ENCODE measurements at regions not wholly inside any gene's neighbourhood (a gene's known extent, or its start where the extent isn't known, plus 50 kb on each side); places are given as distances from the start of the nearest gene placed in this dataset.

DNA sequence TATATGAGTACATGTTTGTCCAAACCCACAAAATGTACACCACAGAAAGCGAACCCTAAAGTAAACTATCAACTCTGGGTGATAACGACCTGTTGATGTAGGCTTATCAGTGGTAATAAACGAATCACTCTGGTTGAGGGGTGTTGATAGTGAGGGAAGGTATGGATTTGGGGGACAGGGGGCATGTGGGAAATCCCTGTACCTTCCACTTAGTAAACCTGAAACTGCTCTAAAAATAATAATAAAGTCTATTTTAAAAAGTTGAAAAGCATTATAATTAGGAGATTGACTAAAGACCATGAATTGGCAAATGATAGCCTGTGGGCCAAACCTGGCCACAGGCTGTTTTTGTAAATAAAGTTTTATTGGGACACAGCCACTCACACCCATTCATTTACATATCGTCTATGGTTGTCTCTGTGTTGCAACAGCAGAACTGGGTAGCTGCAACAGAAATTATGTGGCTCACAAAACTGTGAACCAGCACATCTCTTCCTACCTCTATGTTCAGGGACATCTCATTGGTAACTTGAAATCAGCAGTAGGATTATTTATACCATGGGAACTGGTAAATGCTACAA is 85.5 kb upstream of the CDYL2 start:
- ATAC-seq = no peak

DNA sequence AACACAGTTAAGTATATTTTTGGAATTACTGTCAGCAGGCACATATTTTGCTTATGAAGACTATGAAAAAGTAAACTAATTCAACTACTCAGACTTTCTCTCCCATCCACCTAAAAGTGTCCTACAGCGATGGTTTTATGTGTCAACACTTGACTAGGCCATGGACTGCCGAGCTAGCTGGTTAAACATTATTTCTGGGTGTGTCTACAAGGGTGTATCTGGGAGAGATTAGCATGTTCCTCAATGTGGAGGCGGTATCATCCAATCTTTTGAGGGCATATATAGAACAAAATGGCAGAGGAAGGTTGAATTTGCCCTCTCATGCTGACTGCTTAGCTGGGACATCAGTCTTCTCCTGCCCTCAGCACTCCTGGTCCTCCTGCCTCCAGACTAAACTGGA is 82.7 kb upstream of the CDYL2 start:
- POLR2A ChIA-PET = no interaction called here
- no peak for DNase-seq (ENCODE audit: low spot score)
- Mint-ChIP-seq H3K36me3 (no peaks in the 10 kb centered on the region), H3K27me3 (ENCODE audit: low read depth) (no peaks in the 10 kb centered on the region), H3K27ac (no peak overlapping the region), H3K9me3 (no peaks in the 10 kb centered on the region), H3K4me1 (no peaks in the 10 kb centered on the region), H3K4me3 (no peak overlapping the region)
- TF ChIP-seq, protein P1, sequence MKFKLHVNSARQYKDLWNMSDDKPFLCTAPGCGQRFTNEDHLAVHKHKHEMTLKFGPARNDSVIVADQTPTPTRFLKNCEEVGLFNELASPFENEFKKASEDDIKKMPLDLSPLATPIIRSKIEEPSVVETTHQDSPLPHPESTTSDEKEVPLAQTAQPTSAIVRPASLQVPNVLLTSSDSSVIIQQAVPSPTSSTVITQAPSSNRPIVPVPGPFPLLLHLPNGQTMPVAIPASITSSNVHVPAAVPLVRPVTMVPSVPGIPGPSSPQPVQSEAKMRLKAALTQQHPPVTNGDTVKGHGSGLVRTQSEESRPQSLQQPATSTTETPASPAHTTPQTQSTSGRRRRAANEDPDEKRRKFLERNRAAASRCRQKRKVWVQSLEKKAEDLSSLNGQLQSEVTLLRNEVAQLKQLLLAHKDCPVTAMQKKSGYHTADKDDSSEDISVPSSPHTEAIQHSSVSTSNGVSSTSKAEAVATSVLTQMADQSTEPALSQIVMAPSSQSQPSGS (CRISPR knock-in tag; IDR thresholded peaks at IDR 0.05; ENCODE audit: borderline replicate concordance, low read depth) = no peak
- no peak for TF ChIP-seq ZNF232 (CRISPR knock-in tag; IDR thresholded peaks at IDR 0.05)
- TF ChIP-seq, protein P2, sequence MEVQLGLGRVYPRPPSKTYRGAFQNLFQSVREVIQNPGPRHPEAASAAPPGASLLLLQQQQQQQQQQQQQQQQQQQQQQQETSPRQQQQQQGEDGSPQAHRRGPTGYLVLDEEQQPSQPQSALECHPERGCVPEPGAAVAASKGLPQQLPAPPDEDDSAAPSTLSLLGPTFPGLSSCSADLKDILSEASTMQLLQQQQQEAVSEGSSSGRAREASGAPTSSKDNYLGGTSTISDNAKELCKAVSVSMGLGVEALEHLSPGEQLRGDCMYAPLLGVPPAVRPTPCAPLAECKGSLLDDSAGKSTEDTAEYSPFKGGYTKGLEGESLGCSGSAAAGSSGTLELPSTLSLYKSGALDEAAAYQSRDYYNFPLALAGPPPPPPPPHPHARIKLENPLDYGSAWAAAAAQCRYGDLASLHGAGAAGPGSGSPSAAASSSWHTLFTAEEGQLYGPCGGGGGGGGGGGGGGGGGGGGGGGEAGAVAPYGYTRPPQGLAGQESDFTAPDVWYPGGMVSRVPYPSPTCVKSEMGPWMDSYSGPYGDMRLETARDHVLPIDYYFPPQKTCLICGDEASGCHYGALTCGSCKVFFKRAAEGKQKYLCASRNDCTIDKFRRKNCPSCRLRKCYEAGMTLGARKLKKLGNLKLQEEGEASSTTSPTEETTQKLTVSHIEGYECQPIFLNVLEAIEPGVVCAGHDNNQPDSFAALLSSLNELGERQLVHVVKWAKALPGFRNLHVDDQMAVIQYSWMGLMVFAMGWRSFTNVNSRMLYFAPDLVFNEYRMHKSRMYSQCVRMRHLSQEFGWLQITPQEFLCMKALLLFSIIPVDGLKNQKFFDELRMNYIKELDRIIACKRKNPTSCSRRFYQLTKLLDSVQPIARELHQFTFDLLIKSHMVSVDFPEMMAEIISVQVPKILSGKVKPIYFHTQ (CRISPR knock-in tag; IDR thresholded peaks at IDR 0.05) = no peak
- TF ChIP-seq, protein P3, sequence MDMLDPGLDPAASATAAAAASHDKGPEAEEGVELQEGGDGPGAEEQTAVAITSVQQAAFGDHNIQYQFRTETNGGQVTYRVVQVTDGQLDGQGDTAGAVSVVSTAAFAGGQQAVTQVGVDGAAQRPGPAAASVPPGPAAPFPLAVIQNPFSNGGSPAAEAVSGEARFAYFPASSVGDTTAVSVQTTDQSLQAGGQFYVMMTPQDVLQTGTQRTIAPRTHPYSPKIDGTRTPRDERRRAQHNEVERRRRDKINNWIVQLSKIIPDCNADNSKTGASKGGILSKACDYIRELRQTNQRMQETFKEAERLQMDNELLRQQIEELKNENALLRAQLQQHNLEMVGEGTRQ (CRISPR knock-in tag; IDR thresholded peaks at IDR 0.05) = no peak
- TF ChIP-seq, protein P4, sequence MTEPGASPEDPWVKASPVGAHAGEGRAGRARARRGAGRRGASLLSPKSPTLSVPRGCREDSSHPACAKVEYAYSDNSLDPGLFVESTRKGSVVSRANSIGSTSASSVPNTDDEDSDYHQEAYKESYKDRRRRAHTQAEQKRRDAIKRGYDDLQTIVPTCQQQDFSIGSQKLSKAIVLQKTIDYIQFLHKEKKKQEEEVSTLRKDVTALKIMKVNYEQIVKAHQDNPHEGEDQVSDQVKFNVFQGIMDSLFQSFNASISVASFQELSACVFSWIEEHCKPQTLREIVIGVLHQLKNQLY (CRISPR knock-in tag; IDR thresholded peaks at IDR 0.05) = no peak
- TF ChIP-seq, protein P5, sequence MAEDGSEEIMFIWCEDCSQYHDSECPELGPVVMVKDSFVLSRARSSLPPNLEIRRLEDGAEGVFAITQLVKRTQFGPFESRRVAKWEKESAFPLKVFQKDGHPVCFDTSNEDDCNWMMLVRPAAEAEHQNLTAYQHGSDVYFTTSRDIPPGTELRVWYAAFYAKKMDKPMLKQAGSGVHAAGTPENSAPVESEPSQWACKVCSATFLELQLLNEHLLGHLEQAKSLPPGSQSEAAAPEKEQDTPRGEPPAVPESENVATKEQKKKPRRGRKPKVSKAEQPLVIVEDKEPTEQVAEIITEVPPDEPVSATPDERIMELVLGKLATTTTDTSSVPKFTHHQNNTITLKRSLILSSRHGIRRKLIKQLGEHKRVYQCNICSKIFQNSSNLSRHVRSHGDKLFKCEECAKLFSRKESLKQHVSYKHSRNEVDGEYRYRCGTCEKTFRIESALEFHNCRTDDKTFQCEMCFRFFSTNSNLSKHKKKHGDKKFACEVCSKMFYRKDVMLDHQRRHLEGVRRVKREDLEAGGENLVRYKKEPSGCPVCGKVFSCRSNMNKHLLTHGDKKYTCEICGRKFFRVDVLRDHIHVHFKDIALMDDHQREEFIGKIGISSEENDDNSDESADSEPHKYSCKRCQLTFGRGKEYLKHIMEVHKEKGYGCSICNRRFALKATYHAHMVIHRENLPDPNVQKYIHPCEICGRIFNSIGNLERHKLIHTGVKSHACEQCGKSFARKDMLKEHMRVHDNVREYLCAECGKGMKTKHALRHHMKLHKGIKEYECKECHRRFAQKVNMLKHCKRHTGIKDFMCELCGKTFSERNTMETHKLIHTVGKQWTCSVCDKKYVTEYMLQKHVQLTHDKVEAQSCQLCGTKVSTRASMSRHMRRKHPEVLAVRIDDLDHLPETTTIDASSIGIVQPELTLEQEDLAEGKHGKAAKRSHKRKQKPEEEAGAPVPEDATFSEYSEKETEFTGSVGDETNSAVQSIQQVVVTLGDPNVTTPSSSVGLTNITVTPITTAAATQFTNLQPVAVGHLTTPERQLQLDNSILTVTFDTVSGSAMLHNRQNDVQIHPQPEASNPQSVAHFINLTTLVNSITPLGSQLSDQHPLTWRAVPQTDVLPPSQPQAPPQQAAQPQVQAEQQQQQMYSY (CRISPR knock-in tag; IDR thresholded peaks at IDR 0.05) = no peak
- TF ChIP-seq ZNF416 (CRISPR knock-in tag; IDR thresholded peaks at IDR 0.05) = no peak
- no peak for TF ChIP-seq RORB (CRISPR knock-in tag; IDR thresholded peaks at IDR 0.05)
- ATAC-seq = no peak
- CTCF ChIA-PET = no interaction called here

More for the DNA sequence above, 85.5 kb upstream of the CDYL2 start:
- Mint-ChIP-seq H3K4me3 (no peak overlapping the region), H3K9me3 (no peaks in the 10 kb centered on the region), H3K27me3 (ENCODE audit: low read depth) (no peaks in the 10 kb centered on the region), H3K36me3 (no peaks in the 10 kb centered on the region), H3K27ac (no peak overlapping the region), H3K4me1 (no peaks in the 10 kb centered on the region)
- TF ChIP-seq ZNF671 (CRISPR knock-in tag; IDR thresholded peaks at IDR 0.05) = no peak
- no peak for TF ChIP-seq FOXJ3 (CRISPR knock-in tag; IDR thresholded peaks at IDR 0.05; ENCODE audit: borderline replicate concordance)
- TF ChIP-seq, protein P6, sequence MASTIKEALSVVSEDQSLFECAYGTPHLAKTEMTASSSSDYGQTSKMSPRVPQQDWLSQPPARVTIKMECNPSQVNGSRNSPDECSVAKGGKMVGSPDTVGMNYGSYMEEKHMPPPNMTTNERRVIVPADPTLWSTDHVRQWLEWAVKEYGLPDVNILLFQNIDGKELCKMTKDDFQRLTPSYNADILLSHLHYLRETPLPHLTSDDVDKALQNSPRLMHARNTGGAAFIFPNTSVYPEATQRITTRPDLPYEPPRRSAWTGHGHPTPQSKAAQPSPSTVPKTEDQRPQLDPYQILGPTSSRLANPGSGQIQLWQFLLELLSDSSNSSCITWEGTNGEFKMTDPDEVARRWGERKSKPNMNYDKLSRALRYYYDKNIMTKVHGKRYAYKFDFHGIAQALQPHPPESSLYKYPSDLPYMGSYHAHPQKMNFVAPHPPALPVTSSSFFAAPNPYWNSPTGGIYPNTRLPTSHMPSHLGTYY (CRISPR knock-in tag; IDR thresholded peaks at IDR 0.05) = no peak
- TF ChIP-seq, protein P7, sequence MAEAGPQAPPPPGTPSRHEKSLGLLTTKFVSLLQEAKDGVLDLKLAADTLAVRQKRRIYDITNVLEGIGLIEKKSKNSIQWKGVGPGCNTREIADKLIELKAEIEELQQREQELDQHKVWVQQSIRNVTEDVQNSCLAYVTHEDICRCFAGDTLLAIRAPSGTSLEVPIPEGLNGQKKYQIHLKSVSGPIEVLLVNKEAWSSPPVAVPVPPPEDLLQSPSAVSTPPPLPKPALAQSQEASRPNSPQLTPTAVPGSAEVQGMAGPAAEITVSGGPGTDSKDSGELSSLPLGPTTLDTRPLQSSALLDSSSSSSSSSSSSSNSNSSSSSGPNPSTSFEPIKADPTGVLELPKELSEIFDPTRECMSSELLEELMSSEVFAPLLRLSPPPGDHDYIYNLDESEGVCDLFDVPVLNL (CRISPR knock-in tag; IDR thresholded peaks at IDR 0.05; ENCODE audit: borderline replicate concordance, low read depth) = no peak
- TF ChIP-seq TP53 (CRISPR knock-in tag; IDR thresholded peaks at IDR 0.05) = no peak
- no peak for TF ChIP-seq ETV6 (CRISPR knock-in tag; IDR thresholded peaks at IDR 0.05)
- TF ChIP-seq, protein P8, sequence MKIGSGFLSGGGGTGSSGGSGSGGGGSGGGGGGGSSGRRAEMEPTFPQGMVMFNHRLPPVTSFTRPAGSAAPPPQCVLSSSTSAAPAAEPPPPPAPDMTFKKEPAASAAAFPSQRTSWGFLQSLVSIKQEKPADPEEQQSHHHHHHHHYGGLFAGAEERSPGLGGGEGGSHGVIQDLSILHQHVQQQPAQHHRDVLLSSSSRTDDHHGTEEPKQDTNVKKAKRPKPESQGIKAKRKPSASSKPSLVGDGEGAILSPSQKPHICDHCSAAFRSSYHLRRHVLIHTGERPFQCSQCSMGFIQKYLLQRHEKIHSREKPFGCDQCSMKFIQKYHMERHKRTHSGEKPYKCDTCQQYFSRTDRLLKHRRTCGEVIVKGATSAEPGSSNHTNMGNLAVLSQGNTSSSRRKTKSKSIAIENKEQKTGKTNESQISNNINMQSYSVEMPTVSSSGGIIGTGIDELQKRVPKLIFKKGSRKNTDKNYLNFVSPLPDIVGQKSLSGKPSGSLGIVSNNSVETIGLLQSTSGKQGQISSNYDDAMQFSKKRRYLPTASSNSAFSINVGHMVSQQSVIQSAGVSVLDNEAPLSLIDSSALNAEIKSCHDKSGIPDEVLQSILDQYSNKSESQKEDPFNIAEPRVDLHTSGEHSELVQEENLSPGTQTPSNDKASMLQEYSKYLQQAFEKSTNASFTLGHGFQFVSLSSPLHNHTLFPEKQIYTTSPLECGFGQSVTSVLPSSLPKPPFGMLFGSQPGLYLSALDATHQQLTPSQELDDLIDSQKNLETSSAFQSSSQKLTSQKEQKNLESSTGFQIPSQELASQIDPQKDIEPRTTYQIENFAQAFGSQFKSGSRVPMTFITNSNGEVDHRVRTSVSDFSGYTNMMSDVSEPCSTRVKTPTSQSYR (CRISPR knock-in tag; IDR thresholded peaks at IDR 0.05) = no peak
- TF ChIP-seq ZNF317 (CRISPR knock-in tag; IDR thresholded peaks at IDR 0.05; ENCODE audit: borderline replicate concordance, low read depth) = no peak
- TF ChIP-seq KAT7 (CRISPR knock-in tag; IDR thresholded peaks at IDR 0.05; ENCODE audit: borderline replicate concordance) = no peak
- no peak for TF ChIP-seq FOXK1 (CRISPR knock-in tag; IDR thresholded peaks at IDR 0.05)
- TF ChIP-seq, protein P9, sequence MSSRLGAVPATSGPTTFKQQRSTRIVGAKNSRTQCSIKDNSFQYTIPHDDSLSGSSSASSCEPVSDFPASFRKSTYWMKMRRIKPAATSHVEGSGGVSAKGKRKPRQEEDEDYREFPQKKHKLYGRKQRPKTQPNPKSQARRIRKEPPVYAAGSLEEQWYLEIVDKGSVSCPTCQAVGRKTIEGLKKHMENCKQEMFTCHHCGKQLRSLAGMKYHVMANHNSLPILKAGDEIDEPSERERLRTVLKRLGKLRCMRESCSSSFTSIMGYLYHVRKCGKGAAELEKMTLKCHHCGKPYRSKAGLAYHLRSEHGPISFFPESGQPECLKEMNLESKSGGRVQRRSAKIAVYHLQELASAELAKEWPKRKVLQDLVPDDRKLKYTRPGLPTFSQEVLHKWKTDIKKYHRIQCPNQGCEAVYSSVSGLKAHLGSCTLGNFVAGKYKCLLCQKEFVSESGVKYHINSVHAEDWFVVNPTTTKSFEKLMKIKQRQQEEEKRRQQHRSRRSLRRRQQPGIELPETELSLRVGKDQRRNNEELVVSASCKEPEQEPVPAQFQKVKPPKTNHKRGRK (CRISPR knock-in tag; IDR thresholded peaks at IDR 0.05; ENCODE audit: borderline replicate concordance) = no peak
- no peak for DNase-seq (ENCODE audit: low spot score)
- ChIA-PET POLR2A (no interaction called here), CTCF (no interaction called here)

All from WTC11 (cell line).